ENCODE measurements at regions not wholly inside any gene's neighbourhood (a gene's known extent, or its start where the extent isn't known, plus 50 kb on each side); places are given as distances from the start of the nearest gene placed in this dataset.

DNA sequence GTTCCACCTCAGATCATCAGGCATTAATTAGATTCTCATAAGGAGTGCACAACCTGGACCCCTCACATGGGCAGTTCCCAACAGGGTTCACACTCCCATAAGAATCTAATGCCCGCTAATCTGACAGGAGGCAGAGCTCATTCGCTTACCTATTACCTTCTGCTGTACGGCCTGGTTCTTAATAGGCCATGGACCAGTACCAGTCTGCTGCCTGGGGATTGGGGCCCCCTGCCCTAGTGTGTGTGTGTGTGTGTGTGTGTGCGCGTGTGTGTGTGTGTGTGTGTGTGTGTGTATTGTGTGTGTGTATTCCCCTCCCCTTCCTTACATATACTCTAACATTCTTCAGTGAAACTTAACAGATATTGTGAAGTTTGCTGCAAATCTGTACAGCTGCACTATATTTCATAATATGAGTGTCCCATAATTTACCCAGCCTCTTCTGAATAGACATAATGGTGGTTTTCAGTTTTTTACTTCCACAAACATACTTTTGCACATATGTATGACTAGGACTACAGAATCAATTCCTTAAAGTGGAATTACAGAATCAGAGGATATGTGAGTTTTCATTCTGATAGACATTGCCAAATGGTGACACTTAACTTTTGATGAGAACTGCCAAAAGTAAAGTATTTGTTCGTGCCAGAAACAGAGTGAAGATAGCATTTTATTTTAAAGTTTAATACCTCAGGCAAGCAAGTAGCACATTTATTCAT lies 205.2 kb upstream of the EEA1 start:
- TF ChIP-seq EZH2phosphoT487 (IDR thresholded peaks at IDR 0.05; ENCODE audit: borderline replicate concordance, low read length), result no peak
- TF ChIP-seq, protein P1, sequence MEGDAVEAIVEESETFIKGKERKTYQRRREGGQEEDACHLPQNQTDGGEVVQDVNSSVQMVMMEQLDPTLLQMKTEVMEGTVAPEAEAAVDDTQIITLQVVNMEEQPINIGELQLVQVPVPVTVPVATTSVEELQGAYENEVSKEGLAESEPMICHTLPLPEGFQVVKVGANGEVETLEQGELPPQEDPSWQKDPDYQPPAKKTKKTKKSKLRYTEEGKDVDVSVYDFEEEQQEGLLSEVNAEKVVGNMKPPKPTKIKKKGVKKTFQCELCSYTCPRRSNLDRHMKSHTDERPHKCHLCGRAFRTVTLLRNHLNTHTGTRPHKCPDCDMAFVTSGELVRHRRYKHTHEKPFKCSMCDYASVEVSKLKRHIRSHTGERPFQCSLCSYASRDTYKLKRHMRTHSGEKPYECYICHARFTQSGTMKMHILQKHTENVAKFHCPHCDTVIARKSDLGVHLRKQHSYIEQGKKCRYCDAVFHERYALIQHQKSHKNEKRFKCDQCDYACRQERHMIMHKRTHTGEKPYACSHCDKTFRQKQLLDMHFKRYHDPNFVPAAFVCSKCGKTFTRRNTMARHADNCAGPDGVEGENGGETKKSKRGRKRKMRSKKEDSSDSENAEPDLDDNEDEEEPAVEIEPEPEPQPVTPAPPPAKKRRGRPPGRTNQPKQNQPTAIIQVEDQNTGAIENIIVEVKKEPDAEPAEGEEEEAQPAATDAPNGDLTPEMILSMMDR (conservative IDR thresholded peaks at IDR 0.05; ENCODE audit: low read depth, low read length), result no peak

Measured in PC-3 (cell line).